B cell (primary cell): ENCODE measurements at regions not wholly inside any gene's neighbourhood (a gene's known extent, or its start where the extent isn't known, plus 50 kb on each side); places are given as distances from the start of the nearest gene placed in this dataset.

Experiments used
- ATAC-seq: fragments of 200-7000 bp; cut with Tn5 transposase; one replicate; pipeline ENCODE4 v1.10.0; 2021; ENCODE audit warnings: low read depth, mild to moderate bottlenecking, moderate number of reproducible peaks, moderate library complexity
- CTCF ChIA-PET: fragments of 350-600 bp; sonication (Branson Sonifier 250); formaldehyde crosslinking; loops from one replicate; lab custom pipeline; 2021; ENCODE audit warnings: antibody characterized with exemption, inconsistent platforms; lab: Charles Lee
- POLR2A ChIA-PET: fragments of 350-600 bp; sonication (Branson Sonifier 250); formaldehyde crosslinking; loops from one replicate; lab custom pipeline; 2021; ENCODE audit warnings: antibody characterized with exemption; lab: Charles Lee
- DNase-seq: peaks from one replicate; pipeline ENCODE4 v3.0.0; 2013
- H2AFZ ChIP-seq: 2 replicates; pipeline ENCODE4 v1.6.1; 2012; ENCODE audit warnings: mild to moderate bottlenecking, low read depth, low read length; ENCODE audit not compliant: insufficient read depth, poor library complexity, severe bottlenecking
- H3K27ac ChIP-seq, 2 donors: 1 replicate in 1 of 2; 2 replicates in 1 of 2; pipeline ENCODE4 v1.5.1; 2012 to 2013; ENCODE audit warnings: low read length in 2 of 2, mild to moderate bottlenecking in 2 of 2, moderate library complexity in 1 of 2
- H3K27me3 ChIP-seq, 4 experiments: fragments of 200-600 bp in 1 of 4; sonication (generic) in 1 of 4; replicated peaks in 1 of 4; 1 replicate in 2 of 4; 2 replicates in 2 of 4; pipeline versions ENCODE4 v1.6.1 to v1.7.0; 2013 to 2016; ENCODE audit warnings: low read length in 3 of 4, mild to moderate bottlenecking in 2 of 4, mixed read lengths in 1 of 4, moderate library complexity in 1 of 4; ENCODE audit not compliant: insufficient read depth in 4 of 4, control insufficient read depth in 3 of 4; ENCODE audit errors: control extremely low read depth in 1 of 4
- H3K36me3 ChIP-seq, 2 experiments: replicated peaks in 1 of 2; 1 replicate in 1 of 2; 2 replicates in 1 of 2; pipeline versions ENCODE4 v1.6.1 to v1.7.1; 2013; ENCODE audit warnings: low read length in 1 of 2; ENCODE audit not compliant: insufficient read depth in 2 of 2, control insufficient read depth in 1 of 2; ENCODE audit errors: control extremely low read depth in 1 of 2, extremely low read depth in 1 of 2
- H3K4me1 ChIP-seq, 2 donors: fragments of 200-600 bp in 1 of 2; sonication (generic) in 1 of 2; 1 replicate in 1 of 2; 2 replicates in 1 of 2; pipeline versions ENCODE4 v1.5.1 to v1.6.1; 2013 to 2017; ENCODE audit warnings: low read length in 2 of 2; ENCODE audit not compliant: control insufficient read depth in 2 of 2, insufficient read depth in 2 of 2
- H3K4me2 ChIP-seq: replicated peaks from 2 replicates; pipeline ENCODE3; 2012; ENCODE audit warnings: mild to moderate bottlenecking, low read depth, low read length; ENCODE audit not compliant: poor library complexity, severe bottlenecking
- H3K4me3 ChIP-seq, 5 experiments: fragments of 200-600 bp in 1 of 5; sonication (generic) in 1 of 5; 1 replicate in 3 of 5; 2 replicates in 2 of 5; pipeline versions ENCODE4 v1.5.1 to v1.7.0; 2011 to 2016; ENCODE audit warnings: low read length in 4 of 5, mild to moderate bottlenecking in 4 of 5, low read depth in 2 of 5, control low read depth in 1 of 5, moderate library complexity in 1 of 5; ENCODE audit not compliant: insufficient read depth in 1 of 5; ENCODE audit errors: control extremely low read depth in 1 of 5, extremely low read depth in 1 of 5
- H3K79me2 ChIP-seq: fragments of 200-600 bp; sonication (generic); one replicate; pipeline ENCODE4 v1.6.0; 2016; ENCODE audit warnings: low read length; ENCODE audit not compliant: control insufficient read depth, insufficient read depth
- H3K9ac ChIP-seq: fragments of 200-600 bp; sonication (generic); 2 replicates; pipeline ENCODE4 v1.6.1; 2017; ENCODE audit warnings: mild to moderate bottlenecking, low read length, moderate library complexity
- H3K9me3 ChIP-seq, 3 donors: one replicate each; pipeline versions ENCODE4 v1.6.1 to v1.7.1; 2013; ENCODE audit warnings: low read length in 2 of 3; ENCODE audit not compliant: control insufficient read depth in 2 of 3, insufficient read depth in 1 of 3; ENCODE audit errors: control extremely low read depth in 1 of 3
- H4K20me1 ChIP-seq: 2 replicates; pipeline ENCODE4 v1.6.0; 2012; ENCODE audit warnings: mild to moderate bottlenecking, low read length; ENCODE audit not compliant: insufficient read depth, control insufficient read depth, poor library complexity, severe bottlenecking
- H3K27ac Mint-ChIP-seq: one replicate; pipeline ENCODE4 v1.8.0; 2021; ENCODE audit warnings: mixed read lengths
- H3K27me3 Mint-ChIP-seq: one replicate; pipeline ENCODE4 v1.8.0; 2021; ENCODE audit warnings: mixed read lengths
- H3K4me1 Mint-ChIP-seq: one replicate; pipeline ENCODE4 v1.8.0; 2021; ENCODE audit warnings: mixed read lengths
- H3K4me3 Mint-ChIP-seq: one replicate; pipeline ENCODE4 v1.8.0; 2021; ENCODE audit warnings: mixed read lengths
- H3K9me3 Mint-ChIP-seq: one replicate; pipeline ENCODE4 v1.8.0; 2022; ENCODE audit warnings: mixed read lengths; ENCODE audit not compliant: insufficient read depth
- EZH2 ChIP-seq: IDR thresholded peaks from 2 replicates; pipeline ENCODE4 v1.6.1; 2012; ENCODE audit warnings: borderline replicate concordance, low read depth, mild to moderate bottlenecking, moderate library complexity, low read length; ENCODE audit not compliant: insufficient read depth, poor library complexity, severe bottlenecking
- WGBS: methylation state at CpG from one replicate; pipeline ENCODE4 v1.1.5; 2013; ENCODE audit warnings: missing lambda C conversion rate; ENCODE audit not compliant: insufficient coverage; 5-methylcytosine and 5-hydroxymethylcytosine counted together
- intact Hi-C: fragments of 100-400 bp; cut with micrococcal nuclease; formaldehyde crosslinking; loops from one replicate; pipeline ENCODE4 v1.10.0; 2022
- TF ChIP-seq, protein P1 (sequence below): fragments of 200-600 bp; IDR thresholded peaks from one replicate; pipeline ENCODE4 v1.8.0; 2022; ENCODE audit warnings: antibody characterized with exemption, mild to moderate bottlenecking

DNA sequence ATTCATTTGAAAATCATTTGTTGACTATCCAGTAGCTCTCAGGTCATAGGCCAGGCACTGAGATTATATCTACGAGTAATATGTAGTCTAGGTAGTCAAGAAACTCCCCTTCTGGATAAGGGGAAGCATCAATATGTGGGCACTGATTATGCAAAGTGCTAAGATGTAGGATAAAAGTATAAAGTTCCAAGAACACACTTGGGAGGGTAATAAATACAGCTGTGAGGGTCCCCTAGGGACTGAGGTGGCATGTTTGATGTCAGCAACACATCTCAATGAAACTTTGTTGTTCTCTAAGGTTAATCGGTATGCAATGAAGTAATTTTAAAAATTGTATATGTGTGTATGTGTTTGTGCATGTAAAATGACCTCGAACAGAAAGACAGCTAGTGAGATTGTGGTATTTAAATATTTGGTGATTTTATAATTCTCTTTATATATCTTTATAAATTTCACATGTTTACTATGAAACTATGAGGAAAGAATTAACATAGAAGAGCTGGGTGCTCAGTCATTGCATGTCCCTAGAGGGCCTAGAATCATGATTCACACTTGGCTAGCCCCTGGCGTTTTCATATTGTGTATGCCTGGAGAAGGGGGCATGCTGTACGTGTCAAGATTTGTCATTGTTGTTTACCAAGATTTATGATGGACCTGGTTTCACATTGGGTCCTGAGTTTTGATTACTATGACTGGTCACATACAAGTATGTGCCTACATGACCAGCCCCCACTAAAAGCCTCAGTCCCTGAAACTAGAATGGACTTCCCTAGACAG lies 140.1 kb upstream of the DUSP10 start:
- WGBS: 24% methylated on average over 3 of the region's 5 CpGs
- peak; percentile 80 for ATAC-seq
- Histone ChIP-seq H3K9ac (no peak overlapping the region), H2AFZ (no peak overlapping the region), H3K4me2 (no peak overlapping the region), H3K27ac (no peak overlapping the region), H3K27me3 (no peaks in the 10 kb centered on the region), H3K4me3 (no peak overlapping the region), H3K9me3 (no peaks in the 10 kb centered on the region), H4K20me1 (no peaks in the 10 kb centered on the region), H3K79me2 (no peaks in the 10 kb centered on the region), H3K4me1 (no peaks in the 10 kb centered on the region), H3K36me3 (no peaks in the 10 kb centered on the region)
- intact Hi-C loops: loop anchor here (5.0 kb wide), 1 partner anchor 140 kb away; the partner anchor contains the start of gene DUSP10
- ChIA-PET CTCF (interaction anchor here (0.8 to 1.9 kb wide), 2 partner anchors 42 to 174 kb away, joined by 3 to 5 read pairs; no protein-coding TSS in a partner anchor), POLR2A (interaction anchor here (1.2 kb wide), 1 partner anchor 140 kb away, joined by 5 read pairs; the partner anchor contains the start of gene DUSP10)
- DNase-seq: no peak
- no peaks in the 10 kb centered on the region for H3K27me3 Mint-ChIP-seq
- peak overlapping the region; percentile 66 for H3K27ac Mint-ChIP-seq
- H3K4me1 Mint-ChIP-seq: peaks cover 19% of the 10 kb centered on the region
- peak overlapping the region; percentile 10 for H3K4me3 Mint-ChIP-seq
- TF ChIP-seq EZH2: no peak
- TF ChIP-seq, protein P1, sequence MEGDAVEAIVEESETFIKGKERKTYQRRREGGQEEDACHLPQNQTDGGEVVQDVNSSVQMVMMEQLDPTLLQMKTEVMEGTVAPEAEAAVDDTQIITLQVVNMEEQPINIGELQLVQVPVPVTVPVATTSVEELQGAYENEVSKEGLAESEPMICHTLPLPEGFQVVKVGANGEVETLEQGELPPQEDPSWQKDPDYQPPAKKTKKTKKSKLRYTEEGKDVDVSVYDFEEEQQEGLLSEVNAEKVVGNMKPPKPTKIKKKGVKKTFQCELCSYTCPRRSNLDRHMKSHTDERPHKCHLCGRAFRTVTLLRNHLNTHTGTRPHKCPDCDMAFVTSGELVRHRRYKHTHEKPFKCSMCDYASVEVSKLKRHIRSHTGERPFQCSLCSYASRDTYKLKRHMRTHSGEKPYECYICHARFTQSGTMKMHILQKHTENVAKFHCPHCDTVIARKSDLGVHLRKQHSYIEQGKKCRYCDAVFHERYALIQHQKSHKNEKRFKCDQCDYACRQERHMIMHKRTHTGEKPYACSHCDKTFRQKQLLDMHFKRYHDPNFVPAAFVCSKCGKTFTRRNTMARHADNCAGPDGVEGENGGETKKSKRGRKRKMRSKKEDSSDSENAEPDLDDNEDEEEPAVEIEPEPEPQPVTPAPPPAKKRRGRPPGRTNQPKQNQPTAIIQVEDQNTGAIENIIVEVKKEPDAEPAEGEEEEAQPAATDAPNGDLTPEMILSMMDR: no peak
- no peaks in the 10 kb centered on the region for H3K9me3 Mint-ChIP-seq

DNA sequence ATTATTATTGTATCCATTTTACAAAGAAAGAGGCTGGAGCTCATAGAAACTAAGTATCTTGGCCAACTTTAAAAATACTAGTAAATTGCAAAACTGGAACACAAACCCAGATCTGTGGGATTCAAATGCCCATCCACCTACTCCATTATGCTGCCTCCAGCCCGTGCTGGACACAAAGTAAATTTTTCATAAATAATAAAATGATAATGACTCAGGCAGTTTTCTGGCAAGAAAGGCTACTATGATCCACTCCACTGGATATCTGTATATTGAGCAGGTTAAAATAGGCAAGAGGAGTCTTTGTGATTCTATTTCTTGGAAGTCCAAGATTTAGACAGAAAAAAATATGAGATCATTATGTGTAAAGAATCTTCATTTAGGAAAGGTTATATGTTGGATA lies 138.3 kb upstream of the DUSP10 start:
- no peak overlapping the region for H2AFZ ChIP-seq
- no peaks in the 10 kb centered on the region for H4K20me1 ChIP-seq
- no peaks in the 10 kb centered on the region for H3K36me3 ChIP-seq
- H3K9me3 Mint-ChIP-seq: no peaks in the 10 kb centered on the region
- ATAC-seq: no peak
- H3K79me2 ChIP-seq: no peaks in the 10 kb centered on the region
- H3K4me1 ChIP-seq: no peaks in the 10 kb centered on the region
- H3K4me2 ChIP-seq: no peak overlapping the region
- intact Hi-C loops: loop anchor here (5.0 kb wide), 1 partner anchor 138 kb away; the partner anchor contains the start of gene DUSP10
- no CpG with 5 or more reads among the region's 1 CpG for WGBS
- CTCF ChIA-PET: no interaction called here
- H3K27ac Mint-ChIP-seq: no peak overlapping the region
- no peaks in the 10 kb centered on the region for H3K9me3 ChIP-seq
- no peaks in the 10 kb centered on the region for H3K27me3 ChIP-seq
- no peak for DNase-seq
- no peaks in the 10 kb centered on the region for H3K27me3 Mint-ChIP-seq
- H3K4me1 Mint-ChIP-seq: peaks cover 19% of the 10 kb centered on the region
- H3K4me3 Mint-ChIP-seq: no peak overlapping the region
- H3K27ac ChIP-seq: no peak overlapping the region
- POLR2A ChIA-PET: no interaction called here
- TF ChIP-seq, protein P1: no peak
- no peak for TF ChIP-seq EZH2
- H3K9ac ChIP-seq: no peak overlapping the region
- no peak overlapping the region for H3K4me3 ChIP-seq
